ENCODE measurements at regions not wholly inside any gene's neighbourhood (a gene's known extent, or its start where the extent isn't known, plus 50 kb on each side); places are given as distances from the start of the nearest gene placed in this dataset.

- DNase-seq (ENCODE audit: low spot score), result no peak
- in situ Hi-C loops (cut with MboI; ENCODE audit: low pct_unique_long_range_greater_than_20kb, low sequenced_read_pairs, unreplicated experiment), result no loop called here
- TF ChIP-seq, protein P1, sequence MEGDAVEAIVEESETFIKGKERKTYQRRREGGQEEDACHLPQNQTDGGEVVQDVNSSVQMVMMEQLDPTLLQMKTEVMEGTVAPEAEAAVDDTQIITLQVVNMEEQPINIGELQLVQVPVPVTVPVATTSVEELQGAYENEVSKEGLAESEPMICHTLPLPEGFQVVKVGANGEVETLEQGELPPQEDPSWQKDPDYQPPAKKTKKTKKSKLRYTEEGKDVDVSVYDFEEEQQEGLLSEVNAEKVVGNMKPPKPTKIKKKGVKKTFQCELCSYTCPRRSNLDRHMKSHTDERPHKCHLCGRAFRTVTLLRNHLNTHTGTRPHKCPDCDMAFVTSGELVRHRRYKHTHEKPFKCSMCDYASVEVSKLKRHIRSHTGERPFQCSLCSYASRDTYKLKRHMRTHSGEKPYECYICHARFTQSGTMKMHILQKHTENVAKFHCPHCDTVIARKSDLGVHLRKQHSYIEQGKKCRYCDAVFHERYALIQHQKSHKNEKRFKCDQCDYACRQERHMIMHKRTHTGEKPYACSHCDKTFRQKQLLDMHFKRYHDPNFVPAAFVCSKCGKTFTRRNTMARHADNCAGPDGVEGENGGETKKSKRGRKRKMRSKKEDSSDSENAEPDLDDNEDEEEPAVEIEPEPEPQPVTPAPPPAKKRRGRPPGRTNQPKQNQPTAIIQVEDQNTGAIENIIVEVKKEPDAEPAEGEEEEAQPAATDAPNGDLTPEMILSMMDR (IDR thresholded peaks at IDR 0.05; ENCODE audit: extremely low read depth, insufficient read depth, missing control alignments), result no peak
Measured at GRCh38 chr3:127068111-127068810, 85.3 kb downstream of the PLXNA1 start.

GRCh38 chr3:127068871-127069270 lies 86.0 kb downstream of the PLXNA1 start:
- TF ChIP-seq, protein P1 (IDR thresholded peaks at IDR 0.05; ENCODE audit: extremely low read depth, insufficient read depth, missing control alignments), result no peak
- in situ Hi-C loops (cut with MboI; ENCODE audit: low pct_unique_long_range_greater_than_20kb, low sequenced_read_pairs, unreplicated experiment), result no loop called here
- DNase-seq (ENCODE audit: low spot score), result no peak

DNA sequence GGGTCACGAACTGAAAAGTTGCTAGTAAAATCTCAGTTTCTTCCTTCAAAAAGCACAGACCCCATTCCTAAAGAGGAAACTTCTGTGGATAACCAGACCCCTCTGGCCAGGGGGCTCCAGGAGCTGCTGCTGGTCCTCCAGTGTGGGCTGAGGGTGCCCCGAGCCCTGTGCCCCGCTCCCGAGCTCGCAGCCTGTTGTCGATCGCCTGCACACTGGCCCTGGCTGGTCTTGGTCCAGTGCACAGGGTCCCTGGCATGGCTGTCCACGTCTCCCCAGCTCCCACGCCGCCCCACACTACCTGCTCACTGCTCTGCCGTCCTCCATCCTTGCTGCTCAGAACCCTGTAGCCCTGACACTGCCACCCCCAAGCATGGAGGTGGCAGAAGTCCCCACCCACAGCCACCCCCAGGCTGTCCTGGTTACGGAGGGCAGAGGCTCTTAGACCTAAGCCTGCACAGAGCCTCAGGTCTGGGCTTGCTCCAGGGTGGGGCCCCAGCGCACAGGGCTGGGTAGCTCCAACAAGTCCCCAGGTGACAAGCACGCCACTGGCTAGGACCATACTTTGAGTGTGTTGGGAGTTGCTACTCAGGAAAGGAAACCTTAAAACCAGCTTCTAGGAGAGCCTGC lies 87.0 kb downstream of the PLXNA1 start:
- TF ChIP-seq, protein P1 (IDR thresholded peaks at IDR 0.05; ENCODE audit: extremely low read depth, insufficient read depth, missing control alignments), result no peak
- no peak for DNase-seq (ENCODE audit: low spot score)
- in situ Hi-C loops (cut with MboI; ENCODE audit: low pct_unique_long_range_greater_than_20kb, low sequenced_read_pairs, unreplicated experiment), result no loop called here

GRCh38 chr3:127070776-127071175 lies 87.9 kb downstream of the PLXNA1 start:
- in situ Hi-C loops (cut with MboI; ENCODE audit: low pct_unique_long_range_greater_than_20kb, low sequenced_read_pairs, unreplicated experiment), result no loop called here
- TF ChIP-seq, protein P1 (IDR thresholded peaks at IDR 0.05; ENCODE audit: extremely low read depth, insufficient read depth, missing control alignments), result no peak
- no peak for DNase-seq (ENCODE audit: low spot score)

- DNase-seq (ENCODE audit: low spot score), result no peak
- in situ Hi-C loops (cut with MboI; ENCODE audit: low pct_unique_long_range_greater_than_20kb, low sequenced_read_pairs, unreplicated experiment), result no loop called here
- TF ChIP-seq, protein P1 (IDR thresholded peaks at IDR 0.05; ENCODE audit: extremely low read depth, insufficient read depth, missing control alignments), result no peak
Measured at GRCh38 chr3:127071597-127072001, 88.7 kb downstream of the PLXNA1 start.

- in situ Hi-C loops (cut with MboI; ENCODE audit: low pct_unique_long_range_greater_than_20kb, low sequenced_read_pairs, unreplicated experiment), result no loop called here
- no peak for DNase-seq (ENCODE audit: low spot score)
- TF ChIP-seq, protein P1 (IDR thresholded peaks at IDR 0.05; ENCODE audit: extremely low read depth, insufficient read depth, missing control alignments), result no peak
Measured at GRCh38 chr3:127072221-127072771, 89.4 kb downstream of the PLXNA1 start.

Data from GM13977 (cell line).